Keratinocyte (primary cell): ENCODE measurements at regions not wholly inside any gene's neighbourhood (a gene's known extent, or its start where the extent isn't known, plus 50 kb on each side); places are given as distances from the start of the nearest gene placed in this dataset.

Experiments used
- DNase-seq: peaks from one replicate; pipeline ENCODE4 v3.0.0-alpha.2; 2011; ENCODE audit warnings: low read depth, missing footprints, low spot score
- FAIRE-seq: peaks from 2 replicates; lab custom pipeline; 2011; peaks lifted over from hg19 to GRCh38; lab: Jason Lieb, UNC
- H2AFZ ChIP-seq: 2 replicates; pipeline ENCODE4 v1.6.0; 2012; ENCODE audit warnings: low read length, control low read depth, inconsistent platforms; ENCODE audit not compliant: control insufficient read depth
- H3K27ac ChIP-seq: 2 replicates; pipeline ENCODE4 v1.5.1; 2011; ENCODE audit warnings: low read length; ENCODE audit not compliant: control insufficient read depth, insufficient read depth
- H3K27me3 ChIP-seq: 3 replicates; pipeline ENCODE4 v1.6.0; 2011; ENCODE audit warnings: low read length; ENCODE audit not compliant: control insufficient read depth, insufficient read depth; ENCODE audit errors: extremely low read depth
- H3K36me3 ChIP-seq, 2 experiments: 2 replicates in 1 of 2; 3 replicates in 1 of 2; pipeline ENCODE4 v1.5.1; 2011; ENCODE audit warnings: low read length in 2 of 2, mild to moderate bottlenecking in 1 of 2; ENCODE audit not compliant: control insufficient read depth in 2 of 2, insufficient read depth in 2 of 2; ENCODE audit errors: extremely low read depth in 1 of 2
- H3K4me1 ChIP-seq: 3 replicates; pipeline ENCODE4 v1.5.1; 2011; ENCODE audit warnings: low read length; ENCODE audit not compliant: control insufficient read depth, insufficient read depth; ENCODE audit errors: extremely low read depth
- H3K4me2 ChIP-seq: 3 replicates; pipeline ENCODE4 v1.6.0; 2011; ENCODE audit warnings: low read depth, low read length; ENCODE audit not compliant: control insufficient read depth, insufficient read depth; ENCODE audit errors: extremely low read depth
- H3K4me3 ChIP-seq, 3 experiments: fragments of 200-600 bp in 1 of 3; sonication (generic) in 1 of 3; 2 replicates in 2 of 3; 3 replicates in 1 of 3; pipeline ENCODE4 v1.5.1; 2011 to 2016; ENCODE audit warnings: low read length in 3 of 3, mild to moderate bottlenecking in 3 of 3, control low read depth in 2 of 3, inconsistent platforms in 1 of 3, low read depth in 1 of 3, mixed read lengths in 1 of 3, mixed run types in 1 of 3, moderate library complexity in 1 of 3; ENCODE audit not compliant: control insufficient read depth in 2 of 3, insufficient read depth in 2 of 3; ENCODE audit errors: extremely low read depth in 1 of 3
- H3K79me2 ChIP-seq: 2 replicates; pipeline ENCODE4 v1.6.0; 2012; ENCODE audit warnings: low read length; ENCODE audit not compliant: control insufficient read depth, insufficient read depth
- H3K9ac ChIP-seq: 3 replicates; pipeline ENCODE4 v1.6.0; 2011; ENCODE audit warnings: low read length; ENCODE audit not compliant: control insufficient read depth, insufficient read depth; ENCODE audit errors: extremely low read depth
- H3K9me1 ChIP-seq: 3 replicates; pipeline ENCODE4 v1.6.0; 2011; ENCODE audit warnings: low read length; ENCODE audit not compliant: control insufficient read depth, insufficient read depth; ENCODE audit errors: extremely low read depth
- H3K9me3 ChIP-seq: 2 replicates; pipeline ENCODE4 v1.5.1; 2012; ENCODE audit warnings: low read depth, low read length; ENCODE audit not compliant: control insufficient read depth
- H4K20me1 ChIP-seq: 3 replicates; pipeline ENCODE4 v1.6.0; 2011; ENCODE audit warnings: low read length; ENCODE audit not compliant: control insufficient read depth, insufficient read depth; ENCODE audit errors: extremely low read depth
- CTCF ChIP-seq, 3 experiments: IDR thresholded peaks in 1 of 3; conservative IDR thresholded peaks in 1 of 3; optimal IDR thresholded peaks in 1 of 3; 2 replicates in 2 of 3; 3 replicates in 1 of 3; pipeline versions ENCODE3 to v1.5.1; 2011; ENCODE audit warnings: low read length in 3 of 3, mild to moderate bottlenecking in 3 of 3, moderate library complexity in 2 of 3, control low read depth in 1 of 3, inconsistent platforms in 1 of 3; ENCODE audit not compliant: insufficient read depth in 2 of 3; ENCODE audit errors: extremely low read depth in 1 of 3
- EZH2 ChIP-seq: IDR thresholded peaks from one replicate; pipeline ENCODE4 v1.6.1; 2012; ENCODE audit warnings: inconsistent platforms, mild to moderate bottlenecking, low read length, moderate library complexity
- dilution Hi-C: fragments of 300-500 bp; cut with MboI; formaldehyde crosslinking; loops from one replicate; pipeline ENCODE4 v1.7.0; 2020; ENCODE audit warnings: low sequenced_read_pairs; ENCODE audit not compliant: extremely low pct_ligation_motif_present

GRCh38 chr5:2916076-2916682 is 164.7 kb upstream of the IRX2 start:
- H3K9me1 ChIP-seq, result no peaks in the 10 kb centered on the region
- FAIRE-seq, result no peak
- no peaks in the 10 kb centered on the region for H3K4me1 ChIP-seq
- H3K9me3 ChIP-seq, result peaks cover 9% of the 10 kb centered on the region
- H3K4me2 ChIP-seq, result no peak overlapping the region
- dilution Hi-C loops, result no loop called here
- no peak for TF ChIP-seq EZH2
- no peak for TF ChIP-seq CTCF (optimal IDR thresholded peaks at IDR 0.05 in 1 of 3, IDR thresholded peaks at IDR 0.05 in 1 of 3, conservative IDR thresholded peaks at IDR 0.05 in 1 of 3; ENCODE audit: extremely low read depth in 1 of 3, insufficient read depth in 2 of 3, low read length in 3 of 3)
- no peaks in the 10 kb centered on the region for H3K27me3 ChIP-seq
- H3K79me2 ChIP-seq, result no peaks in the 10 kb centered on the region
- H3K4me3 ChIP-seq, result no peak overlapping the region
- H3K36me3 ChIP-seq, result no peaks in the 10 kb centered on the region
- no peak overlapping the region for H3K27ac ChIP-seq
- H4K20me1 ChIP-seq, result no peaks in the 10 kb centered on the region
- H3K9ac ChIP-seq, result no peak overlapping the region
- DNase-seq, result no peak
- no peak overlapping the region for H2AFZ ChIP-seq

GRCh38 chr5:2914981-2915484 is 163.6 kb upstream of the IRX2 start:
- Histone ChIP-seq H3K9me3 (peaks cover 7% of the 10 kb centered on the region), H3K27me3 (no peaks in the 10 kb centered on the region), H3K36me3 (no peaks in the 10 kb centered on the region), H3K27ac (no peak overlapping the region), H3K4me1 (no peaks in the 10 kb centered on the region), H4K20me1 (no peaks in the 10 kb centered on the region), H2AFZ (no peak overlapping the region), H3K9me1 (no peaks in the 10 kb centered on the region), H3K9ac (no peak overlapping the region), H3K4me3 (no peak overlapping the region), H3K79me2 (no peaks in the 10 kb centered on the region), H3K4me2 (no peak overlapping the region)
- dilution Hi-C loops, result no loop called here
- TF ChIP-seq EZH2 (no peak), CTCF (optimal IDR thresholded peaks at IDR 0.05 in 1 of 3, IDR thresholded peaks at IDR 0.05 in 1 of 3, conservative IDR thresholded peaks at IDR 0.05 in 1 of 3; ENCODE audit: extremely low read depth in 1 of 3, insufficient read depth in 2 of 3, low read length in 3 of 3) (no peak)
- DNase-seq, result no peak
- FAIRE-seq, result no peak
